ENCODE measurements at regions not wholly inside any gene's neighbourhood (a gene's known extent, or its start where the extent isn't known, plus 50 kb on each side); places are given as distances from the start of the nearest gene placed in this dataset.

- TF ChIP-seq ELF4 (CRISPR knock-in tag; IDR thresholded peaks at IDR 0.05; ENCODE audit: low read depth) (no peak), PRDM15 (CRISPR knock-in tag; IDR thresholded peaks at IDR 0.05) (no peak), CREM (CRISPR knock-in tag; IDR thresholded peaks at IDR 0.05) (no peak), FOXK1 (CRISPR knock-in tag; IDR thresholded peaks at IDR 0.05) (no peak)
- TF ChIP-seq, protein P1, sequence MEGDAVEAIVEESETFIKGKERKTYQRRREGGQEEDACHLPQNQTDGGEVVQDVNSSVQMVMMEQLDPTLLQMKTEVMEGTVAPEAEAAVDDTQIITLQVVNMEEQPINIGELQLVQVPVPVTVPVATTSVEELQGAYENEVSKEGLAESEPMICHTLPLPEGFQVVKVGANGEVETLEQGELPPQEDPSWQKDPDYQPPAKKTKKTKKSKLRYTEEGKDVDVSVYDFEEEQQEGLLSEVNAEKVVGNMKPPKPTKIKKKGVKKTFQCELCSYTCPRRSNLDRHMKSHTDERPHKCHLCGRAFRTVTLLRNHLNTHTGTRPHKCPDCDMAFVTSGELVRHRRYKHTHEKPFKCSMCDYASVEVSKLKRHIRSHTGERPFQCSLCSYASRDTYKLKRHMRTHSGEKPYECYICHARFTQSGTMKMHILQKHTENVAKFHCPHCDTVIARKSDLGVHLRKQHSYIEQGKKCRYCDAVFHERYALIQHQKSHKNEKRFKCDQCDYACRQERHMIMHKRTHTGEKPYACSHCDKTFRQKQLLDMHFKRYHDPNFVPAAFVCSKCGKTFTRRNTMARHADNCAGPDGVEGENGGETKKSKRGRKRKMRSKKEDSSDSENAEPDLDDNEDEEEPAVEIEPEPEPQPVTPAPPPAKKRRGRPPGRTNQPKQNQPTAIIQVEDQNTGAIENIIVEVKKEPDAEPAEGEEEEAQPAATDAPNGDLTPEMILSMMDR (IDR thresholded peaks at IDR 0.05): no peak
- TF ChIP-seq, protein P2, sequence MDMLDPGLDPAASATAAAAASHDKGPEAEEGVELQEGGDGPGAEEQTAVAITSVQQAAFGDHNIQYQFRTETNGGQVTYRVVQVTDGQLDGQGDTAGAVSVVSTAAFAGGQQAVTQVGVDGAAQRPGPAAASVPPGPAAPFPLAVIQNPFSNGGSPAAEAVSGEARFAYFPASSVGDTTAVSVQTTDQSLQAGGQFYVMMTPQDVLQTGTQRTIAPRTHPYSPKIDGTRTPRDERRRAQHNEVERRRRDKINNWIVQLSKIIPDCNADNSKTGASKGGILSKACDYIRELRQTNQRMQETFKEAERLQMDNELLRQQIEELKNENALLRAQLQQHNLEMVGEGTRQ (CRISPR knock-in tag; IDR thresholded peaks at IDR 0.05): no peak
- TF ChIP-seq, protein P3, sequence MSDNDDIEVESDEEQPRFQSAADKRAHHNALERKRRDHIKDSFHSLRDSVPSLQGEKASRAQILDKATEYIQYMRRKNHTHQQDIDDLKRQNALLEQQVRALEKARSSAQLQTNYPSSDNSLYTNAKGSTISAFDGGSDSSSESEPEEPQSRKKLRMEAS (CRISPR knock-in tag; IDR thresholded peaks at IDR 0.05): no peak
Observed at GRCh38 chr11:37248145-37248544, 650.1 kb upstream of the RAG2 start.

Data from WTC11 (cell line).